ENCODE measurements at regions not wholly inside any gene's neighbourhood (a gene's known extent, or its start where the extent isn't known, plus 50 kb on each side); places are given as distances from the start of the nearest gene placed in this dataset.
"Not testable (repeated sequence)": the region's sequence is repeated elsewhere in the genome, so short reads cannot be mapped to it uniquely, and the experiment has no call there.

- DNase-seq, result peak in 1 of 3 donors; percentile 7
These were observed 584.4 kb upstream of the ACO1 start for GRCh38 chr9:31799953-31800609.

GRCh38 chr9:31807574-31808256, 576.7 kb upstream of the ACO1 start:
- DNase-seq, result no peak

- DNase-seq, result no peak
These were observed 575.7 kb upstream of the ACO1 start for GRCh38 chr9:31808766-31809165.

GRCh38 chr9:31820426-31820825, 564.0 kb upstream of the ACO1 start:
- no peak for DNase-seq

GRCh38 chr9:31821583-31821982, 562.9 kb upstream of the ACO1 start:
- DNase-seq, result no peak

- DNase-seq, result no peak
These were observed 561.1 kb upstream of the ACO1 start for GRCh38 chr9:31823365-31823764.

GRCh38 chr9:31824860-31825259, 559.6 kb upstream of the ACO1 start:
- DNase-seq, result no peak

GRCh38 chr9:31837211-31837610, 547.2 kb upstream of the ACO1 start:
- no peak for DNase-seq

- no peak for DNase-seq
These were observed 545.2 kb upstream of the ACO1 start for GRCh38 chr9:31839273-31839672.

- DNase-seq, result no peak
These were observed 543.7 kb upstream of the ACO1 start for GRCh38 chr9:31840702-31841101.

- DNase-seq, result no peak
These were observed 536.5 kb upstream of the ACO1 start for GRCh38 chr9:31847963-31848362.

- no peak for DNase-seq
These were observed 535.7 kb upstream of the ACO1 start for GRCh38 chr9:31848505-31849285.

- no peak for DNase-seq
These were observed 530.3 kb upstream of the ACO1 start for GRCh38 chr9:31854187-31854586.

- no peak for DNase-seq
These were observed 515.6 kb upstream of the ACO1 start for GRCh38 chr9:31868830-31869229.

GRCh38 chr9:31870276-31870675, 514.2 kb upstream of the ACO1 start:
- no peak for DNase-seq

GRCh38 chr9:31873722-31874121, 510.7 kb upstream of the ACO1 start:
- no peak for DNase-seq

- no peak for DNase-seq
These were observed 490.4 kb upstream of the ACO1 start for GRCh38 chr9:31894008-31894407.

GRCh38 chr9:31908158-31908890, 476.1 kb upstream of the ACO1 start:
- peak in 1 of 3 donors; percentile 0 for DNase-seq

GRCh38 chr9:31908891-31909480, 475.5 kb upstream of the ACO1 start:
- DNase-seq, result no peak

- no peak for DNase-seq
These were observed 471.8 kb upstream of the ACO1 start for GRCh38 chr9:31912636-31913035.

GRCh38 chr9:31916591-31917241, 467.7 kb upstream of the ACO1 start:
- DNase-seq, result no peak

GRCh38 chr9:31937737-31938136, 446.7 kb upstream of the ACO1 start:
- DNase-seq, result not testable (repeated sequence)

Data from suppressor macrophage treated with lipopolysaccharide for 1 hour (primary cell).